NT2/D1 (cell line): ENCODE measurements at regions not wholly inside any gene's neighbourhood (a gene's known extent, or its start where the extent isn't known, plus 50 kb on each side); places are given as distances from the start of the nearest gene placed in this dataset.

Experiments
- SUZ12 ChIP-seq: IDR thresholded peaks from 2 replicates; pipeline ENCODE4 v1.6.1; 2011; ENCODE audit not compliant: insufficient read length, insufficient read depth; ENCODE audit errors: extremely low read depth
- YY1 ChIP-seq: IDR thresholded peaks from 2 replicates; pipeline ENCODE4 v1.6.1; 2011; ENCODE audit not compliant: insufficient read length, insufficient read depth
- ZNF274 ChIP-seq: IDR thresholded peaks from 2 replicates; pipeline ENCODE4 v1.6.1; 2011; ENCODE audit warnings: mild to moderate bottlenecking, low read depth, low read length

GRCh38 chr4:26126143-26126718, 194.6 kb upstream of the RBPJ start:
- no peak for TF ChIP-seq SUZ12
- TF ChIP-seq ZNF274 = no peak
- TF ChIP-seq YY1 = no peak
